DMS79 treated with DMSO at 0.1 percent for 48 hours (cell line): ENCODE measurements at regions not wholly inside any gene's neighbourhood (a gene's known extent, or its start where the extent isn't known, plus 50 kb on each side); places are given as distances from the start of the nearest gene placed in this dataset.
A peak's percentile ranks its signal among the peaks of the same experiment; 100 is the strongest.
"Not testable (repeated sequence)": the region's sequence is repeated elsewhere in the genome, so short reads cannot be mapped to it uniquely, and the experiment has no call there.

Source experiments
- DNase-seq: peaks from one replicate; lab custom pipeline; 2025; lab: John Stamatoyannopoulos, UW

GRCh38 chr16:63804126-63804525, 1317.7 kb downstream of the CDH11 start:
- no peak for DNase-seq

GRCh38 chr16:63789603-63790002, 1332.3 kb downstream of the CDH11 start:
- DNase-seq, result no peak

- no peak for DNase-seq
Observed at GRCh38 chr16:63787014-63787413, 1334.8 kb downstream of the CDH11 start.

- DNase-seq, result no peak
Observed at GRCh38 chr16:63785170-63785569, 1336.7 kb downstream of the CDH11 start.

- no peak for DNase-seq
Observed at GRCh38 chr16:63776437-63776836, 1345.4 kb downstream of the CDH11 start.

- DNase-seq, result no peak
Observed at GRCh38 chr16:63776034-63776433, 1345.8 kb downstream of the CDH11 start.

- no peak for DNase-seq
Observed at GRCh38 chr16:63774302-63774701, 1347.6 kb downstream of the CDH11 start.

GRCh38 chr16:63769211-63769610, 1352.7 kb downstream of the CDH11 start:
- no peak for DNase-seq

GRCh38 chr16:63760246-63760645, 1361.6 kb downstream of the CDH11 start:
- not testable (repeated sequence) for DNase-seq

- no peak for DNase-seq
Observed at GRCh38 chr16:63752347-63752746, 1369.5 kb downstream of the CDH11 start.

GRCh38 chr16:63749276-63749675, 1372.6 kb downstream of the CDH11 start:
- no peak for DNase-seq

GRCh38 chr16:63745456-63745855, 1376.4 kb downstream of the CDH11 start:
- no peak for DNase-seq

- no peak for DNase-seq
Observed at GRCh38 chr16:63744077-63744874, 1377.6 kb downstream of the CDH11 start.

GRCh38 chr16:63742150-63742549, 1379.7 kb downstream of the CDH11 start:
- DNase-seq, result no peak

- no peak for DNase-seq
Observed at GRCh38 chr16:63737633-63738032, 1384.2 kb downstream of the CDH11 start.

GRCh38 chr16:63735456-63735855, 1386.4 kb downstream of the CDH11 start:
- DNase-seq, result no peak

- DNase-seq, result no peak
Observed at GRCh38 chr16:63720848-63721247, 1401.0 kb downstream of the CDH11 start.

- DNase-seq, result no peak
Observed at GRCh38 chr16:63719926-63720325, 1401.9 kb downstream of the CDH11 start.

- peak; percentile 2 for DNase-seq
Observed at GRCh38 chr16:63717806-63718205, 1404.1 kb downstream of the CDH11 start.

GRCh38 chr16:63714876-63715275, 1407.0 kb downstream of the CDH11 start:
- DNase-seq, result no peak

- DNase-seq, result no peak
Observed at GRCh38 chr16:63712725-63713124, 1409.1 kb downstream of the CDH11 start.

GRCh38 chr16:63703612-63704011, 1418.3 kb downstream of the CDH11 start:
- DNase-seq, result no peak

GRCh38 chr16:63702981-63703590, 1418.8 kb downstream of the CDH11 start:
- DNase-seq, result no peak

- DNase-seq, result no peak
Observed at GRCh38 chr16:63697736-63698135, 1424.1 kb downstream of the CDH11 start.
